ENCODE measurements at regions not wholly inside any gene's neighbourhood (a gene's known extent, or its start where the extent isn't known, plus 50 kb on each side); places are given as distances from the start of the nearest gene placed in this dataset.

- DNase-seq (ENCODE audit: extremely low spot score, insufficient read length, low read depth), result no peak
- no peak for FAIRE-seq
These were observed 161.2 kb upstream of the ECI2 start for GRCh38 chr6:4296552-4296951.

GRCh38 chr6:4295783-4296155 lies 160.4 kb upstream of the ECI2 start:
- FAIRE-seq (no peak), DNase-seq (ENCODE audit: extremely low spot score, insufficient read length, low read depth) (no peak)

- FAIRE-seq (no peak), DNase-seq (ENCODE audit: extremely low spot score, insufficient read length, low read depth) (no peak)
These were observed 159.8 kb upstream of the ECI2 start for GRCh38 chr6:4295058-4295782.

- no peak for FAIRE-seq
- no peak for DNase-seq (ENCODE audit: extremely low spot score, insufficient read length, low read depth)
These were observed 159.3 kb upstream of the ECI2 start for GRCh38 chr6:4294636-4295035.

- FAIRE-seq (no peak), DNase-seq (ENCODE audit: extremely low spot score, insufficient read length, low read depth) (no peak)
These were observed 156.4 kb upstream of the ECI2 start for GRCh38 chr6:4291453-4292403.

- FAIRE-seq (no peak), DNase-seq (ENCODE audit: extremely low spot score, insufficient read length, low read depth) (no peak)
These were observed 154.5 kb upstream of the ECI2 start for GRCh38 chr6:4289770-4290320.

- FAIRE-seq, result no peak
- no peak for DNase-seq (ENCODE audit: extremely low spot score, insufficient read length, low read depth)
These were observed 152.5 kb upstream of the ECI2 start for GRCh38 chr6:4287811-4288244.

GRCh38 chr6:4287372-4287771 lies 152.0 kb upstream of the ECI2 start:
- no peak for DNase-seq (ENCODE audit: extremely low spot score, insufficient read length, low read depth)
- no peak for FAIRE-seq

GRCh38 chr6:4282926-4283325 lies 147.6 kb upstream of the ECI2 start:
- DNase-seq (ENCODE audit: extremely low spot score, insufficient read length, low read depth), result no peak
- no peak for FAIRE-seq

GRCh38 chr6:4281341-4282293 lies 146.2 kb upstream of the ECI2 start:
- FAIRE-seq (peak; percentile 80), DNase-seq (ENCODE audit: extremely low spot score, insufficient read length, low read depth) (peak; percentile 29)

- no peak for DNase-seq (ENCODE audit: extremely low spot score, insufficient read length, low read depth)
- no peak for FAIRE-seq
These were observed 145.3 kb upstream of the ECI2 start for GRCh38 chr6:4280707-4281106.

GRCh38 chr6:4280031-4280430 lies 144.7 kb upstream of the ECI2 start:
- FAIRE-seq (no peak), DNase-seq (ENCODE audit: extremely low spot score, insufficient read length, low read depth) (no peak)

GRCh38 chr6:4274382-4275082 lies 139.2 kb upstream of the ECI2 start:
- no peak for DNase-seq (ENCODE audit: extremely low spot score, insufficient read length, low read depth)

GRCh38 chr6:4272996-4273395 lies 137.6 kb upstream of the ECI2 start:
- no peak for FAIRE-seq

More at GRCh38 chr6:4274382-4275082, 139.2 kb upstream of the ECI2 start:
- no peak for FAIRE-seq

GRCh38 chr6:4271761-4272470 lies 136.5 kb upstream of the ECI2 start:
- FAIRE-seq, result no peak

More at GRCh38 chr6:4272996-4273395, 137.6 kb upstream of the ECI2 start:
- DNase-seq (ENCODE audit: extremely low spot score, insufficient read length, low read depth), result no peak

GRCh38 chr6:4270776-4271175 lies 135.4 kb upstream of the ECI2 start:
- FAIRE-seq (no peak), DNase-seq (ENCODE audit: extremely low spot score, insufficient read length, low read depth) (no peak)

More at GRCh38 chr6:4271761-4272470, 136.5 kb upstream of the ECI2 start:
- no peak for DNase-seq (ENCODE audit: extremely low spot score, insufficient read length, low read depth)

GRCh38 chr6:4270001-4270400 lies 134.6 kb upstream of the ECI2 start:
- FAIRE-seq, result no peak
- DNase-seq (ENCODE audit: extremely low spot score, insufficient read length, low read depth), result no peak

- FAIRE-seq (no peak), DNase-seq (ENCODE audit: extremely low spot score, insufficient read length, low read depth) (no peak)
These were observed 132.8 kb upstream of the ECI2 start for GRCh38 chr6:4268171-4268570.
